ENCODE measurements at regions not wholly inside any gene's neighbourhood (a gene's known extent, or its start where the extent isn't known, plus 50 kb on each side); places are given as distances from the start of the nearest gene placed in this dataset.
"Not testable (repeated sequence)": the region's sequence is repeated elsewhere in the genome, so short reads cannot be mapped to it uniquely, and the experiment has no call there.

- Histone ChIP-seq H3K4me3 (ENCODE audit: low read length) (no peak overlapping the region), H3K27me3 (ENCODE audit: control insufficient read depth, low read length) (no peaks in the 10 kb centered on the region)
Observed at GRCh38 chr1:185432948-185433347, 115.9 kb upstream of the IVNS1ABP start.

GRCh38 chr1:185431612-185432011, 114.6 kb upstream of the IVNS1ABP start:
- no peaks in the 10 kb centered on the region for H4K20me1 ChIP-seq (ENCODE audit: control insufficient read depth, insufficient read depth, low read depth, low read length)
- no peaks in the 10 kb centered on the region for H3F3A ChIP-seq (ENCODE audit: control insufficient read depth, insufficient read depth)
- H3K27me3 ChIP-seq (ENCODE audit: control insufficient read depth, low read length), result no peaks in the 10 kb centered on the region
- H3K36me3 ChIP-seq (ENCODE audit: control insufficient read depth, low read length), result no peaks in the 10 kb centered on the region
- no peaks in the 10 kb centered on the region for H3K79me2 ChIP-seq (ENCODE audit: control insufficient read depth, low read length)
- TF ChIP-seq CTCF (IDR thresholded peaks at IDR 0.05; ENCODE audit: low read depth, low read length, poor library complexity, severe bottlenecking) (no peak), EZH2phosphoT487 (IDR thresholded peaks at IDR 0.05; ENCODE audit: borderline replicate concordance, low read length) (no peak)
- H3K27ac ChIP-seq (ENCODE audit: low read depth, low read length), result no peak overlapping the region
- no peak overlapping the region for H3K4me2 ChIP-seq (ENCODE audit: low read length)
- H3K9me3 ChIP-seq (ENCODE audit: control insufficient read depth, insufficient read depth, low read length), result no peaks in the 10 kb centered on the region
- H3K9me2 ChIP-seq (replicated peaks; ENCODE audit: control insufficient read depth, low read length), result no peaks in the 10 kb centered on the region; the same call in 1 of the 2 replicates
- H3K4me1 ChIP-seq (ENCODE audit: control insufficient read depth, low read length), result no peaks in the 10 kb centered on the region
- no peak overlapping the region for H3K4me3 ChIP-seq (ENCODE audit: low read length)

More at GRCh38 chr1:185432948-185433347, 115.9 kb upstream of the IVNS1ABP start:
- no peak for TF ChIP-seq EZH2phosphoT487 (IDR thresholded peaks at IDR 0.05; ENCODE audit: borderline replicate concordance, low read length)
- TF ChIP-seq CTCF (IDR thresholded peaks at IDR 0.05; ENCODE audit: low read depth, low read length, poor library complexity, severe bottlenecking), result no peak
- Histone ChIP-seq H3K36me3 (ENCODE audit: control insufficient read depth, low read length) (no peaks in the 10 kb centered on the region), H3K4me1 (ENCODE audit: control insufficient read depth, low read length) (no peaks in the 10 kb centered on the region), H3F3A (ENCODE audit: control insufficient read depth, insufficient read depth) (no peaks in the 10 kb centered on the region), H3K27ac (ENCODE audit: low read depth, low read length) (no peak overlapping the region), H3K9me2 (replicated peaks; ENCODE audit: control insufficient read depth, low read length) (no peaks in the 10 kb centered on the region; the same call in 1 of the 2 replicates), H3K79me2 (ENCODE audit: control insufficient read depth, low read length) (no peaks in the 10 kb centered on the region), H3K9me3 (ENCODE audit: control insufficient read depth, insufficient read depth, low read length) (no peaks in the 10 kb centered on the region), H3K4me2 (ENCODE audit: low read length) (no peak overlapping the region), H4K20me1 (ENCODE audit: control insufficient read depth, insufficient read depth, low read depth, low read length) (no peaks in the 10 kb centered on the region)

GRCh38 chr1:185429668-185430067, 112.6 kb upstream of the IVNS1ABP start:
- not testable (repeated sequence) for H4K20me1 ChIP-seq (ENCODE audit: control insufficient read depth, insufficient read depth, low read depth, low read length); H3K27ac ChIP-seq (ENCODE audit: low read depth, low read length); H3F3A ChIP-seq (ENCODE audit: control insufficient read depth, insufficient read depth); H3K36me3 ChIP-seq (ENCODE audit: control insufficient read depth, low read length); H3K4me2 ChIP-seq (ENCODE audit: low read length); H3K9me2 ChIP-seq (replicated peaks; ENCODE audit: control insufficient read depth, low read length); H3K4me3 ChIP-seq (ENCODE audit: low read length); H3K4me1 ChIP-seq (ENCODE audit: control insufficient read depth, low read length); H3K27me3 ChIP-seq (ENCODE audit: control insufficient read depth, low read length); H3K79me2 ChIP-seq (ENCODE audit: control insufficient read depth, low read length); H3K9me3 ChIP-seq (ENCODE audit: control insufficient read depth, insufficient read depth, low read length)

- Histone ChIP-seq H3K4me3 (ENCODE audit: low read length) (no peak overlapping the region), H3K79me2 (ENCODE audit: control insufficient read depth, low read length) (no peaks in the 10 kb centered on the region), H3K9me2 (replicated peaks; ENCODE audit: control insufficient read depth, low read length) (no peaks in the 10 kb centered on the region), H3K27me3 (ENCODE audit: control insufficient read depth, low read length) (no peaks in the 10 kb centered on the region), H4K20me1 (ENCODE audit: control insufficient read depth, insufficient read depth, low read depth, low read length) (no peaks in the 10 kb centered on the region), H3K27ac (ENCODE audit: low read depth, low read length) (no peak overlapping the region), H3K4me1 (ENCODE audit: control insufficient read depth, low read length) (no peaks in the 10 kb centered on the region), H3K36me3 (ENCODE audit: control insufficient read depth, low read length) (no peaks in the 10 kb centered on the region), H3F3A (ENCODE audit: control insufficient read depth, insufficient read depth) (no peaks in the 10 kb centered on the region), H3K9me3 (ENCODE audit: control insufficient read depth, insufficient read depth, low read length) (no peaks in the 10 kb centered on the region), H3K4me2 (ENCODE audit: low read length) (no peak overlapping the region)
- TF ChIP-seq CTCF (IDR thresholded peaks at IDR 0.05; ENCODE audit: low read depth, low read length, poor library complexity, severe bottlenecking) (no peak), EZH2phosphoT487 (IDR thresholded peaks at IDR 0.05; ENCODE audit: borderline replicate concordance, low read length) (no peak)
Observed at GRCh38 chr1:185427776-185428175, 110.7 kb upstream of the IVNS1ABP start.
